NCI-H1105 (cell line): ENCODE measurements at regions not wholly inside any gene's neighbourhood (a gene's known extent, or its start where the extent isn't known, plus 50 kb on each side); places are given as distances from the start of the nearest gene placed in this dataset.

Experiments
- DNase-seq: peaks from one replicate; lab custom pipeline; 2025; lab: John Stamatoyannopoulos, UW

GRCh38 chr12:114738460-114739184 is 54.6 kb upstream of the TBX3 start:
- DNase-seq = no peak

GRCh38 chr12:114735680-114736374 is 51.9 kb upstream of the TBX3 start:
- DNase-seq = no peak

- no peak for DNase-seq
These were observed 51.0 kb upstream of the TBX3 start for GRCh38 chr12:114735011-114735410.

- no peak for DNase-seq
These were observed 49.9 kb upstream of the TBX3 start for GRCh38 chr12:114733919-114734318.
